HG03045 (cell line): ENCODE measurements at regions not wholly inside any gene's neighbourhood (a gene's known extent, or its start where the extent isn't known, plus 50 kb on each side); places are given as distances from the start of the nearest gene placed in this dataset.

Experiments
- ATAC-seq: cut with Tn5 transposase; IDR thresholded peaks from one replicate; pipeline ENCODE4 v1.9.1; 2021; ENCODE audit warnings: mild to moderate bottlenecking, moderate library complexity; ENCODE audit not compliant: unreplicated experiment

GRCh38 chr13:33891196-33891742, 73.3 kb downstream of the RFC3 start:
- no peak for ATAC-seq

- no peak for ATAC-seq
These were observed 75.6 kb downstream of the RFC3 start for GRCh38 chr13:33893559-33893958.

GRCh38 chr13:33904431-33904830, 86.5 kb downstream of the RFC3 start:
- no peak for ATAC-seq

- ATAC-seq: no peak
These were observed 90.2 kb downstream of the RFC3 start for GRCh38 chr13:33908116-33908515.

- ATAC-seq: no peak
These were observed 92.3 kb downstream of the RFC3 start for GRCh38 chr13:33910255-33910654.

GRCh38 chr13:33911521-33911920, 93.6 kb downstream of the RFC3 start:
- ATAC-seq: no peak

- ATAC-seq: no peak
These were observed 95.9 kb downstream of the RFC3 start for GRCh38 chr13:33913829-33914228.

GRCh38 chr13:33917190-33917589, 99.2 kb downstream of the RFC3 start:
- no peak for ATAC-seq

- no peak for ATAC-seq
These were observed 100.4 kb downstream of the RFC3 start for GRCh38 chr13:33918199-33918932.

GRCh38 chr13:33919120-33919519, 101.2 kb downstream of the RFC3 start:
- no peak for ATAC-seq

GRCh38 chr13:33925563-33925962, 107.6 kb downstream of the RFC3 start:
- no peak for ATAC-seq

GRCh38 chr13:33927315-33927714, 109.4 kb downstream of the RFC3 start:
- ATAC-seq: no peak

- ATAC-seq: no peak
These were observed 113.7 kb downstream of the RFC3 start for GRCh38 chr13:33931397-33932311.

- ATAC-seq: no peak
These were observed 114.9 kb downstream of the RFC3 start for GRCh38 chr13:33932769-33933406.

- no peak for ATAC-seq
These were observed 115.9 kb downstream of the RFC3 start for GRCh38 chr13:33933810-33934209.

- ATAC-seq: no peak
These were observed 116.4 kb downstream of the RFC3 start for GRCh38 chr13:33934343-33934742.

- ATAC-seq: no peak
These were observed 117.0 kb downstream of the RFC3 start for GRCh38 chr13:33934951-33935371.

GRCh38 chr13:33935969-33936368, 118.0 kb downstream of the RFC3 start:
- no peak for ATAC-seq

GRCh38 chr13:33937373-33938098, 119.6 kb downstream of the RFC3 start:
- ATAC-seq: no peak

GRCh38 chr13:33940256-33940655, 122.3 kb downstream of the RFC3 start:
- ATAC-seq: no peak

GRCh38 chr13:33940898-33941297, 122.9 kb downstream of the RFC3 start:
- no peak for ATAC-seq
